OCI-LY3 (cell line): ENCODE measurements at regions not wholly inside any gene's neighbourhood (a gene's known extent, or its start where the extent isn't known, plus 50 kb on each side); places are given as distances from the start of the nearest gene placed in this dataset.

ENCODE experiments used
- EZH2phosphoT487 ChIP-seq: fragments of 200-600 bp; shearing (Covaris generic); IDR thresholded peaks from 2 replicates; pipeline ENCODE4 v1.6.1; 2018; ENCODE audit warnings: antibody characterized with exemption, mixed run types, low read depth
- TF ChIP-seq, protein P1 (sequence below): fragments of 200-600, 300-600 bp; sonication (generic); IDR thresholded peaks from 2 replicates; pipeline ENCODE4 v1.5.1; 2014; ENCODE audit warnings: antibody characterized with exemption, low read length, low read depth

DNA sequence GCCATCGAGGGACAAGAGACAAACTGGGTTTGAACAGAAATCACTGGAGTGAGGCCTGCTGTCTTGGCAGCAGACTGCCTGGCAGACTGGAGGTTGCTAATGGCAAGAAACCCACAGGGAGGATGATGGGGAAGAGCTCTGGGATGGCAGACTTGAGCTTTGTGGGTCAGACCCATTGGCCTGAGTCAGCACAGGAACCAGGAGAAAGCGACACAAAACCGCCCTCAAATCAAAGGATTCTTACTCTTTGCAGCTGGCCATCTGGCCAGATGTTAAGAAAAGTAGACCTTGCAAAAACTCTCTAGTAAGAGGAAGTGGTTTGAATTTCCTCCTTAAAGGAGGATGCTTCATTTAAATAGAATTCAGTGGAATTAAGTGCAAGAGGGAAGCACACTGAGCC, 195.2 kb upstream of the JUN start:
- TF ChIP-seq, protein P1, sequence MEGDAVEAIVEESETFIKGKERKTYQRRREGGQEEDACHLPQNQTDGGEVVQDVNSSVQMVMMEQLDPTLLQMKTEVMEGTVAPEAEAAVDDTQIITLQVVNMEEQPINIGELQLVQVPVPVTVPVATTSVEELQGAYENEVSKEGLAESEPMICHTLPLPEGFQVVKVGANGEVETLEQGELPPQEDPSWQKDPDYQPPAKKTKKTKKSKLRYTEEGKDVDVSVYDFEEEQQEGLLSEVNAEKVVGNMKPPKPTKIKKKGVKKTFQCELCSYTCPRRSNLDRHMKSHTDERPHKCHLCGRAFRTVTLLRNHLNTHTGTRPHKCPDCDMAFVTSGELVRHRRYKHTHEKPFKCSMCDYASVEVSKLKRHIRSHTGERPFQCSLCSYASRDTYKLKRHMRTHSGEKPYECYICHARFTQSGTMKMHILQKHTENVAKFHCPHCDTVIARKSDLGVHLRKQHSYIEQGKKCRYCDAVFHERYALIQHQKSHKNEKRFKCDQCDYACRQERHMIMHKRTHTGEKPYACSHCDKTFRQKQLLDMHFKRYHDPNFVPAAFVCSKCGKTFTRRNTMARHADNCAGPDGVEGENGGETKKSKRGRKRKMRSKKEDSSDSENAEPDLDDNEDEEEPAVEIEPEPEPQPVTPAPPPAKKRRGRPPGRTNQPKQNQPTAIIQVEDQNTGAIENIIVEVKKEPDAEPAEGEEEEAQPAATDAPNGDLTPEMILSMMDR = no peak
- TF ChIP-seq EZH2phosphoT487 = no peak
